WTC11 (cell line): ENCODE measurements at regions not wholly inside any gene's neighbourhood (a gene's known extent, or its start where the extent isn't known, plus 50 kb on each side); places are given as distances from the start of the nearest gene placed in this dataset.

Source experiments
- ATAC-seq: fragments of 200-7000 bp; cut with Tn5 transposase; 2 replicates; pipeline ENCODE4 v1.10.0; 2021; ENCODE audit warnings: mild to moderate bottlenecking, moderate library complexity
- CTCF ChIA-PET: fragments of 300-600 bp; sonication (Branson Sonifier 250); formaldehyde crosslinking; loops from one replicate; lab custom pipeline; 2021; ENCODE audit warnings: antibody characterized with exemption; lab: Charles Lee
- POLR2A ChIA-PET: fragments of 350-600 bp; sonication (Branson Sonifier 250); formaldehyde crosslinking; loops from one replicate; lab custom pipeline; 2021; ENCODE audit warnings: antibody characterized with exemption; lab: Charles Lee
- DNase-seq: peaks from one replicate; pipeline ENCODE4 v3.0.0; 2021; ENCODE audit warnings: low spot score
- H3K27ac Mint-ChIP-seq: 2 replicates; pipeline ENCODE4 v1.8.0; 2021; ENCODE audit warnings: mixed read lengths
- H3K27me3 Mint-ChIP-seq: 2 replicates; pipeline ENCODE4 v1.8.0; 2021; ENCODE audit warnings: low read depth, mild to moderate bottlenecking, moderate library complexity, mixed read lengths
- H3K36me3 Mint-ChIP-seq: 2 replicates; pipeline ENCODE4 v1.8.0; 2021; ENCODE audit warnings: mixed read lengths
- H3K4me1 Mint-ChIP-seq: 2 replicates; pipeline ENCODE4 v1.8.0; 2022; ENCODE audit warnings: mixed read lengths
- H3K4me3 Mint-ChIP-seq: 2 replicates; pipeline ENCODE4 v1.8.0; 2021; ENCODE audit warnings: mild to moderate bottlenecking, moderate library complexity, mixed read lengths
- H3K9me3 Mint-ChIP-seq: 2 replicates; pipeline ENCODE4 v1.8.0; 2021; ENCODE audit warnings: mixed read lengths
- KAT7 ChIP-seq: sonication (generic); formaldehyde crosslinking; IDR thresholded peaks from 2 replicates; pipeline ENCODE4 v1.8.1; 2023; ENCODE audit warnings: missing genetic modification reagents, mild to moderate bottlenecking, borderline replicate concordance
- MYBL2 ChIP-seq: sonication (generic); formaldehyde crosslinking; IDR thresholded peaks from 2 replicates; pipeline ENCODE4 v1.8.1; 2023; ENCODE audit warnings: mild to moderate bottlenecking, moderate library complexity, missing genetic modification reagents
- NFE2L1 ChIP-seq: sonication (generic); formaldehyde crosslinking; IDR thresholded peaks from 2 replicates; pipeline ENCODE4 v1.8.1; 2023; ENCODE audit warnings: missing genetic modification reagents
- NFYB ChIP-seq: sonication (generic); formaldehyde crosslinking; conservative IDR thresholded peaks from 2 replicates; pipeline ENCODE4 v1.8.0; 2022; ENCODE audit warnings: low read depth, missing genetic modification reagents
- NR1H2 ChIP-seq: sonication (generic); formaldehyde crosslinking; IDR thresholded peaks from 2 replicates; pipeline ENCODE4 v1.9.0; 2021; ENCODE audit warnings: mild to moderate bottlenecking, moderate library complexity, missing genetic modification reagents
- SP1 ChIP-seq: sonication (generic); formaldehyde crosslinking; conservative IDR thresholded peaks from 2 replicates; pipeline ENCODE4 v1.8.1; 2022; ENCODE audit warnings: missing genetic modification reagents
- ZBTB21 ChIP-seq: sonication (generic); formaldehyde crosslinking; IDR thresholded peaks from 2 replicates; pipeline ENCODE4 v1.8.1; 2023; ENCODE audit warnings: mild to moderate bottlenecking, missing genetic modification reagents, borderline replicate concordance
- ZNF219 ChIP-seq: sonication (generic); formaldehyde crosslinking; IDR thresholded peaks from 2 replicates; pipeline ENCODE4 v1.8.0; 2023; ENCODE audit warnings: missing genetic modification reagents, mild to moderate bottlenecking, borderline replicate concordance
- ZNF263 ChIP-seq: sonication (generic); formaldehyde crosslinking; IDR thresholded peaks from 2 replicates; pipeline ENCODE4 v1.8.1; 2022; ENCODE audit warnings: low read depth, mild to moderate bottlenecking, moderate library complexity, missing genetic modification reagents
- ZNF671 ChIP-seq: fragments of 250-450 bp; sonication (Bioruptor Pico); IDR thresholded peaks from 2 replicates; pipeline ENCODE4 v1.8.0; 2021; ENCODE audit warnings: mild to moderate bottlenecking
- TF ChIP-seq, protein P1 (sequence below): sonication (generic); formaldehyde crosslinking; IDR thresholded peaks from 2 replicates; pipeline ENCODE4 v1.8.1; 2022; ENCODE audit warnings: low read depth, mild to moderate bottlenecking, moderate library complexity, missing genetic modification reagents, borderline replicate concordance
- TF ChIP-seq, protein P2 (sequence below): sonication (generic); formaldehyde crosslinking; IDR thresholded peaks from 2 replicates; pipeline ENCODE4 v1.8.1; 2023; ENCODE audit warnings: mild to moderate bottlenecking, missing genetic modification reagents, borderline replicate concordance
- TF ChIP-seq, protein P3 (sequence below): sonication (generic); formaldehyde crosslinking; IDR thresholded peaks from 2 replicates; pipeline ENCODE4 v1.8.0; 2022; ENCODE audit warnings: mild to moderate bottlenecking, missing genetic modification reagents
- TF ChIP-seq, protein P4 (sequence below): fragments of 250-450 bp; sonication (Bioruptor Pico); IDR thresholded peaks from 2 replicates; pipeline ENCODE4 v1.9.0; 2021; ENCODE audit warnings: moderate library complexity, mild to moderate bottlenecking, inconsistent platforms, borderline replicate concordance
- TF ChIP-seq, protein P5 (sequence below): sonication (generic); formaldehyde crosslinking; IDR thresholded peaks from 2 replicates; pipeline ENCODE4 v1.8.1; 2022; ENCODE audit warnings: missing genetic modification reagents, borderline replicate concordance
- TF ChIP-seq, protein P6 (sequence below): sonication (generic); formaldehyde crosslinking; IDR thresholded peaks from 2 replicates; pipeline ENCODE4 v1.8.0; 2022; ENCODE audit warnings: mild to moderate bottlenecking, missing genetic modification reagents
- TF ChIP-seq, protein P7 (sequence below): fragments of 250-450 bp; sonication (Bioruptor Pico); conservative IDR thresholded peaks from 2 replicates; pipeline ENCODE4 v1.9.0; 2021; ENCODE audit warnings: mild to moderate bottlenecking
- TF ChIP-seq, protein P8 (sequence below): sonication (generic); formaldehyde crosslinking; conservative IDR thresholded peaks from 2 replicates; pipeline ENCODE4 v1.8.1; 2022; ENCODE audit warnings: mild to moderate bottlenecking, missing genetic modification reagents

DNA sequence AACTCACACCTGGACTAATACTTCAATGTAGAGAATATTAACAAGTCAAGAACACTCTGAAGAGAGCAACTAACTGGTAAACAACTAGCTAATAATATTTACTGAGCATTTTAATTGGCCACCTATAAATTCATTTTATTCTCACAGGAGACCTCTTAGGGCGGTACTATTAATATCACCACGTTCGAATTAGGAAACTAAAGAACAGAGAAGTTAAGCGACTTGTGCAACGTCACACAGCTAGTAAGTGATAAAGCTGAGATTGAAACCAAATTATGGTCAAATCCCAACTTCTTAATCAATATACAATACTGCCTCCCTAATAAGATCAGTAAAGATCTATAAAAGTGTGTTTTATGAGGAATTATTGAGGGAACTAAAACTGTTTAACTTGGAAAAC is 1034.3 kb upstream of the POU3F3 start (continued):
- TF ChIP-seq, protein P1, sequence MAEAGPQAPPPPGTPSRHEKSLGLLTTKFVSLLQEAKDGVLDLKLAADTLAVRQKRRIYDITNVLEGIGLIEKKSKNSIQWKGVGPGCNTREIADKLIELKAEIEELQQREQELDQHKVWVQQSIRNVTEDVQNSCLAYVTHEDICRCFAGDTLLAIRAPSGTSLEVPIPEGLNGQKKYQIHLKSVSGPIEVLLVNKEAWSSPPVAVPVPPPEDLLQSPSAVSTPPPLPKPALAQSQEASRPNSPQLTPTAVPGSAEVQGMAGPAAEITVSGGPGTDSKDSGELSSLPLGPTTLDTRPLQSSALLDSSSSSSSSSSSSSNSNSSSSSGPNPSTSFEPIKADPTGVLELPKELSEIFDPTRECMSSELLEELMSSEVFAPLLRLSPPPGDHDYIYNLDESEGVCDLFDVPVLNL (CRISPR knock-in tag): no peak
- no peak for TF ChIP-seq ZNF263 (CRISPR knock-in tag)
- TF ChIP-seq NFYB: no peak
- TF ChIP-seq KAT7: no peak
- TF ChIP-seq, protein P2, sequence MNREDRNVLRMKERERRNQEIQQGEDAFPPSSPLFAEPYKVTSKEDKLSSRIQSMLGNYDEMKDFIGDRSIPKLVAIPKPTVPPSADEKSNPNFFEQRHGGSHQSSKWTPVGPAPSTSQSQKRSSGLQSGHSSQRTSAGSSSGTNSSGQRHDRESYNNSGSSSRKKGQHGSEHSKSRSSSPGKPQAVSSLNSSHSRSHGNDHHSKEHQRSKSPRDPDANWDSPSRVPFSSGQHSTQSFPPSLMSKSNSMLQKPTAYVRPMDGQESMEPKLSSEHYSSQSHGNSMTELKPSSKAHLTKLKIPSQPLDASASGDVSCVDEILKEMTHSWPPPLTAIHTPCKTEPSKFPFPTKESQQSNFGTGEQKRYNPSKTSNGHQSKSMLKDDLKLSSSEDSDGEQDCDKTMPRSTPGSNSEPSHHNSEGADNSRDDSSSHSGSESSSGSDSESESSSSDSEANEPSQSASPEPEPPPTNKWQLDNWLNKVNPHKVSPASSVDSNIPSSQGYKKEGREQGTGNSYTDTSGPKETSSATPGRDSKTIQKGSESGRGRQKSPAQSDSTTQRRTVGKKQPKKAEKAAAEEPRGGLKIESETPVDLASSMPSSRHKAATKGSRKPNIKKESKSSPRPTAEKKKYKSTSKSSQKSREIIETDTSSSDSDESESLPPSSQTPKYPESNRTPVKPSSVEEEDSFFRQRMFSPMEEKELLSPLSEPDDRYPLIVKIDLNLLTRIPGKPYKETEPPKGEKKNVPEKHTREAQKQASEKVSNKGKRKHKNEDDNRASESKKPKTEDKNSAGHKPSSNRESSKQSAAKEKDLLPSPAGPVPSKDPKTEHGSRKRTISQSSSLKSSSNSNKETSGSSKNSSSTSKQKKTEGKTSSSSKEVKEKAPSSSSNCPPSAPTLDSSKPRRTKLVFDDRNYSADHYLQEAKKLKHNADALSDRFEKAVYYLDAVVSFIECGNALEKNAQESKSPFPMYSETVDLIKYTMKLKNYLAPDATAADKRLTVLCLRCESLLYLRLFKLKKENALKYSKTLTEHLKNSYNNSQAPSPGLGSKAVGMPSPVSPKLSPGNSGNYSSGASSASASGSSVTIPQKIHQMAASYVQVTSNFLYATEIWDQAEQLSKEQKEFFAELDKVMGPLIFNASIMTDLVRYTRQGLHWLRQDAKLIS (CRISPR knock-in tag): no peak
- TF ChIP-seq ZBTB21: no peak
- TF ChIP-seq, all 79 proteins: peak for 0

DNA sequence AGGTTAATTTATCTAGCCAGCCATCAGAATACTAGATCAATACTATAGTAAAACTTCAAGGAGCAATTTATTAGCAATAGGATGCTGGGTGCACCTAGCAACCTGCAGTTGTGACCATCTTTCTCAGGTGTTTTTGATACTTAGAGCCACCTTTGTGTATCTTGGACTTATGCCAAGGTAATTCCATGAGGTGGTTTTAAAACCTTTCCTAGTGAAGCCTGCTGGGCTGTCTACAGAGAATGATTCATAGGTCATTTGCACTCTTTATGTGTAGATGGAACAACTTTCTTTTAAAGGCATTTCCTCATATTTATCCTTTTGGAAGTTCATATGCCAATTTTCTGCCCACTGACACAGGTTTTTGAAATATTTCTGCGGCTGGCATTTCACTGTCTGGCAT is 1030.1 kb upstream of the POU3F3 start:
- H3K4me3 Mint-ChIP-seq: no peak overlapping the region
- no peak for DNase-seq
- H3K9me3 Mint-ChIP-seq: peaks cover 14% of the 10 kb centered on the region
- no peak overlapping the region for H3K27ac Mint-ChIP-seq
- peaks cover 36% of the 10 kb centered on the region for H3K27me3 Mint-ChIP-seq
- POLR2A ChIA-PET: no interaction called here
- peaks cover 16% of the 10 kb centered on the region for H3K4me1 Mint-ChIP-seq
- ATAC-seq: no peak
- CTCF ChIA-PET: no interaction called here
- TF ChIP-seq MYBL2 (CRISPR knock-in tag): no peak
- TF ChIP-seq, protein P3, sequence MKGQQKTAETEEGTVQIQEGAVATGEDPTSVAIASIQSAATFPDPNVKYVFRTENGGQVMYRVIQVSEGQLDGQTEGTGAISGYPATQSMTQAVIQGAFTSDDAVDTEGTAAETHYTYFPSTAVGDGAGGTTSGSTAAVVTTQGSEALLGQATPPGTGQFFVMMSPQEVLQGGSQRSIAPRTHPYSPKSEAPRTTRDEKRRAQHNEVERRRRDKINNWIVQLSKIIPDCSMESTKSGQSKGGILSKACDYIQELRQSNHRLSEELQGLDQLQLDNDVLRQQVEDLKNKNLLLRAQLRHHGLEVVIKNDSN (CRISPR knock-in tag): no peak
- TF ChIP-seq, protein P4, sequence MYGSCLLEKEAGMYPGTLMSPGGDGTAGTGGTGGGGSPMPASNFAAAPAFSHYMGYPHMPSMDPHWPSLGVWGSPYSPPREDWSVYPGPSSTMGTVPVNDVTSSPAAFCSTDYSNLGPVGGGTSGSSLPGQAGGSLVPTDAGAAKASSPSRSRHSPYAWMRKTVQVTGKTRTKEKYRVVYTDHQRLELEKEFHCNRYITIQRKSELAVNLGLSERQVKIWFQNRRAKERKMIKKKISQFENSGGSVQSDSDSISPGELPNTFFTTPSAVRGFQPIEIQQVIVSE: no peak
- no peak for TF ChIP-seq NFE2L1 (CRISPR knock-in tag)
- no peak for TF ChIP-seq ZNF219
- TF ChIP-seq, protein P5, sequence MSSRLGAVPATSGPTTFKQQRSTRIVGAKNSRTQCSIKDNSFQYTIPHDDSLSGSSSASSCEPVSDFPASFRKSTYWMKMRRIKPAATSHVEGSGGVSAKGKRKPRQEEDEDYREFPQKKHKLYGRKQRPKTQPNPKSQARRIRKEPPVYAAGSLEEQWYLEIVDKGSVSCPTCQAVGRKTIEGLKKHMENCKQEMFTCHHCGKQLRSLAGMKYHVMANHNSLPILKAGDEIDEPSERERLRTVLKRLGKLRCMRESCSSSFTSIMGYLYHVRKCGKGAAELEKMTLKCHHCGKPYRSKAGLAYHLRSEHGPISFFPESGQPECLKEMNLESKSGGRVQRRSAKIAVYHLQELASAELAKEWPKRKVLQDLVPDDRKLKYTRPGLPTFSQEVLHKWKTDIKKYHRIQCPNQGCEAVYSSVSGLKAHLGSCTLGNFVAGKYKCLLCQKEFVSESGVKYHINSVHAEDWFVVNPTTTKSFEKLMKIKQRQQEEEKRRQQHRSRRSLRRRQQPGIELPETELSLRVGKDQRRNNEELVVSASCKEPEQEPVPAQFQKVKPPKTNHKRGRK (CRISPR knock-in tag): no peak
- TF ChIP-seq ZNF671 (CRISPR knock-in tag): no peak
- TF ChIP-seq SP1: no peak
- TF ChIP-seq, protein P6, sequence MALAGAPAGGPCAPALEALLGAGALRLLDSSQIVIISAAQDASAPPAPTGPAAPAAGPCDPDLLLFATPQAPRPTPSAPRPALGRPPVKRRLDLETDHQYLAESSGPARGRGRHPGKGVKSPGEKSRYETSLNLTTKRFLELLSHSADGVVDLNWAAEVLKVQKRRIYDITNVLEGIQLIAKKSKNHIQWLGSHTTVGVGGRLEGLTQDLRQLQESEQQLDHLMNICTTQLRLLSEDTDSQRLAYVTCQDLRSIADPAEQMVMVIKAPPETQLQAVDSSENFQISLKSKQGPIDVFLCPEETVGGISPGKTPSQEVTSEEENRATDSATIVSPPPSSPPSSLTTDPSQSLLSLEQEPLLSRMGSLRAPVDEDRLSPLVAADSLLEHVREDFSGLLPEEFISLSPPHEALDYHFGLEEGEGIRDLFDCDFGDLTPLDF: no peak
- TF ChIP-seq, protein P7, sequence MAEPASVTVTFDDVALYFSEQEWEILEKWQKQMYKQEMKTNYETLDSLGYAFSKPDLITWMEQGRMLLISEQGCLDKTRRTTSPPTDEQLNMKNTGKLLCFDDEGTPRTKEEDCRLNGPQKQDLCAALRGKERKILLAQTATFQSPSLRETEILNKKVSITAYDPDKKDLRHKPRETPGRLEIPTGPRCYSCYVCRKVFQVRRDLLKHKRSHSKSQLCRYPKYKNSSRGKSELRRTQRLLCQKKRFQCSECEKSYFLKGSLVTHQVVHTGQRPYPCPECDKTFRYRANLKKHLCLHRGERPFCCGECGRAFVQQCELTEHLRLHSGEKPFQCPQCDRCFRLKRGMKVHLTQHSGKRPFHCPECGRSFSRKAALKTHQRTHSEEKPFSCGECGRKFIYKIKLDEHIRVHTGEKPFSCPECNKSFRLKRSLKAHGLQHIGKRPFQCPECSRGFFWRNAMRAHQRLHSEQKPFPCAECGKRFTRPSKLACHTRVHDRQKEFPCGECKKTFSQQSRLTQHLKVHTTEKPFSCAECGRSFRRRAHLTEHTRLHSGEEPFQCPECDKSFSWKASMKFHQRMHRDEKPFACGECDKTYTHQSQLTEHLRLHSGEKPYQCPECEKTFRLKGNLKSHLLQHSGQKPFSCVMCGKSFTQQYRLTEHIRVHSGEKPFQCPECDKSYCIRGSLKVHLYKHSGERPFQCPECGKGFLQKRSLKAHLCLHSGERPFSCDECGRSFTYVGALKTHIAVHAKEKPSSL (CRISPR knock-in tag): no peak
- TF ChIP-seq, protein P8, sequence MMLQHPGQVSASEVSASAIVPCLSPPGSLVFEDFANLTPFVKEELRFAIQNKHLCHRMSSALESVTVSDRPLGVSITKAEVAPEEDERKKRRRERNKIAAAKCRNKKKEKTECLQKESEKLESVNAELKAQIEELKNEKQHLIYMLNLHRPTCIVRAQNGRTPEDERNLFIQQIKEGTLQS: no peak
- TF ChIP-seq NR1H2 (CRISPR knock-in tag): no peak
- TF ChIP-seq, all 79 proteins: peak for 0
- no peaks in the 10 kb centered on the region for H3K36me3 Mint-ChIP-seq
